ENCODE measurements at regions not wholly inside any gene's neighbourhood (a gene's known extent, or its start where the extent isn't known, plus 50 kb on each side); places are given as distances from the start of the nearest gene placed in this dataset.
A peak's percentile ranks its signal among the peaks of the same experiment; 100 is the strongest.
"Not testable (repeated sequence)": the region's sequence is repeated elsewhere in the genome, so short reads cannot be mapped to it uniquely, and the experiment has no call there.

- DNase-seq = peak; percentile 92
Measured at GRCh38 chr5:1633605-1634336, 110.0 kb upstream of the LPCAT1 start.

- DNase-seq = not testable (repeated sequence)
Measured at GRCh38 chr5:1631004-1631403, 107.2 kb upstream of the LPCAT1 start.

- peak; percentile 19 for DNase-seq
Measured at GRCh38 chr5:1626397-1626796, 102.6 kb upstream of the LPCAT1 start.

- peak; percentile 29 for DNase-seq
Measured at GRCh38 chr5:1619531-1619930, 95.8 kb upstream of the LPCAT1 start.

- peak; percentile 23 for DNase-seq
Measured at GRCh38 chr5:1618296-1618865, 94.6 kb upstream of the LPCAT1 start.

GRCh38 chr5:1617236-1617755, 93.5 kb upstream of the LPCAT1 start:
- peak; percentile 21 for DNase-seq

- not testable (repeated sequence) for DNase-seq
Measured at GRCh38 chr5:1613515-1613914, 89.8 kb upstream of the LPCAT1 start.

GRCh38 chr5:1610526-1610925, 86.8 kb upstream of the LPCAT1 start:
- DNase-seq = not testable (repeated sequence)

GRCh38 chr5:1609111-1609510, 85.4 kb upstream of the LPCAT1 start:
- DNase-seq = not testable (repeated sequence)

- not testable (repeated sequence) for DNase-seq
Measured at GRCh38 chr5:1608336-1608735, 84.6 kb upstream of the LPCAT1 start.

- not testable (repeated sequence) for DNase-seq
Measured at GRCh38 chr5:1606951-1607350, 83.2 kb upstream of the LPCAT1 start.

GRCh38 chr5:1603916-1604315, 80.2 kb upstream of the LPCAT1 start:
- not testable (repeated sequence) for DNase-seq

- not testable (repeated sequence) for DNase-seq
Measured at GRCh38 chr5:1601565-1601964, 77.8 kb upstream of the LPCAT1 start.

GRCh38 chr5:1598950-1599737, 75.4 kb upstream of the LPCAT1 start:
- DNase-seq = not testable (repeated sequence)

- DNase-seq = not testable (repeated sequence)
Measured at GRCh38 chr5:1597093-1597473, 73.3 kb upstream of the LPCAT1 start.

GRCh38 chr5:1596462-1597092, 72.8 kb upstream of the LPCAT1 start:
- DNase-seq = not testable (repeated sequence)

- peak; percentile 88 for DNase-seq
Measured at GRCh38 chr5:1594357-1595106, 70.8 kb upstream of the LPCAT1 start.

GRCh38 chr5:1593903-1594356, 70.2 kb upstream of the LPCAT1 start:
- no peak for DNase-seq

- DNase-seq = not testable (repeated sequence)
Measured at GRCh38 chr5:1588071-1588694, 64.4 kb upstream of the LPCAT1 start.

- not testable (repeated sequence) for DNase-seq
Measured at GRCh38 chr5:1583081-1583875, 59.5 kb upstream of the LPCAT1 start.

- not testable (repeated sequence) for DNase-seq
Measured at GRCh38 chr5:1579389-1579788, 55.6 kb upstream of the LPCAT1 start.

All from right forelimb (tissue), 1 donor.